BLaER1 (cell line): ENCODE measurements at regions not wholly inside any gene's neighbourhood (a gene's known extent, or its start where the extent isn't known, plus 50 kb on each side); places are given as distances from the start of the nearest gene placed in this dataset.
"Not testable (repeated sequence)": the region's sequence is repeated elsewhere in the genome, so short reads cannot be mapped to it uniquely, and the experiment has no call there.

Source experiments
- H3K27ac ChIP-seq: shearing (Covaris generic); formaldehyde crosslinking; 2 replicates; pipeline ENCODE4 v1.8.1; 2022
- H3K27me3 ChIP-seq: shearing (Covaris generic); formaldehyde crosslinking; 2 replicates; pipeline ENCODE4 v1.8.1; 2022
- H3K36me3 ChIP-seq: shearing (Covaris generic); formaldehyde crosslinking; 2 replicates; pipeline ENCODE4 v1.8.1; 2022
- H3K4me1 ChIP-seq: shearing (Covaris generic); formaldehyde crosslinking; 2 replicates; pipeline ENCODE4 v1.8.1; 2022
- H3K4me2 ChIP-seq: shearing (Covaris generic); formaldehyde crosslinking; 2 replicates; pipeline ENCODE4 v1.8.1; 2022
- H3K4me3 ChIP-seq: shearing (Covaris generic); formaldehyde crosslinking; 2 replicates; pipeline ENCODE4 v1.8.1; 2022
- H3K9ac ChIP-seq: shearing (Covaris generic); formaldehyde crosslinking; 2 replicates; pipeline ENCODE4 v1.8.1; 2022
- H3K9me3 ChIP-seq: shearing (Covaris generic); formaldehyde crosslinking; 2 replicates; pipeline ENCODE4 v1.8.1; 2022
- H4K20me1 ChIP-seq: shearing (Covaris generic); formaldehyde crosslinking; 2 replicates; pipeline ENCODE4 v1.8.1; 2022
- Cebpa-rat ChIP-seq: shearing (Covaris generic); IDR thresholded peaks from 2 replicates; pipeline ENCODE4 v1.8.1; 2022

GRCh38 chr11:26928582-26928981 is 65.3 kb upstream of the FIBIN start:
- no peaks in the 10 kb centered on the region for H3K27me3 ChIP-seq
- H3K4me3 ChIP-seq, result no peak overlapping the region
- no peak for TF ChIP-seq Cebpa-rat
- H3K9ac ChIP-seq, result no peak overlapping the region
- H3K4me1 ChIP-seq, result no peaks in the 10 kb centered on the region
- H3K27ac ChIP-seq, result no peak overlapping the region
- no peaks in the 10 kb centered on the region for H4K20me1 ChIP-seq
- H3K36me3 ChIP-seq, result no peaks in the 10 kb centered on the region
- no peaks in the 10 kb centered on the region for H3K9me3 ChIP-seq
- H3K4me2 ChIP-seq, result no peak overlapping the region

- TF ChIP-seq Cebpa-rat, result no peak
- H3K27ac ChIP-seq, result no peak overlapping the region
- H3K4me1 ChIP-seq, result no peaks in the 10 kb centered on the region
- H3K4me2 ChIP-seq, result no peak overlapping the region
- H3K9me3 ChIP-seq, result no peaks in the 10 kb centered on the region
- no peak overlapping the region for H3K4me3 ChIP-seq
- no peaks in the 10 kb centered on the region for H3K27me3 ChIP-seq
- no peak overlapping the region for H3K9ac ChIP-seq
- H4K20me1 ChIP-seq, result no peaks in the 10 kb centered on the region
- no peaks in the 10 kb centered on the region for H3K36me3 ChIP-seq
Measured at GRCh38 chr11:26929806-26930517, 64.0 kb upstream of the FIBIN start.

DNA sequence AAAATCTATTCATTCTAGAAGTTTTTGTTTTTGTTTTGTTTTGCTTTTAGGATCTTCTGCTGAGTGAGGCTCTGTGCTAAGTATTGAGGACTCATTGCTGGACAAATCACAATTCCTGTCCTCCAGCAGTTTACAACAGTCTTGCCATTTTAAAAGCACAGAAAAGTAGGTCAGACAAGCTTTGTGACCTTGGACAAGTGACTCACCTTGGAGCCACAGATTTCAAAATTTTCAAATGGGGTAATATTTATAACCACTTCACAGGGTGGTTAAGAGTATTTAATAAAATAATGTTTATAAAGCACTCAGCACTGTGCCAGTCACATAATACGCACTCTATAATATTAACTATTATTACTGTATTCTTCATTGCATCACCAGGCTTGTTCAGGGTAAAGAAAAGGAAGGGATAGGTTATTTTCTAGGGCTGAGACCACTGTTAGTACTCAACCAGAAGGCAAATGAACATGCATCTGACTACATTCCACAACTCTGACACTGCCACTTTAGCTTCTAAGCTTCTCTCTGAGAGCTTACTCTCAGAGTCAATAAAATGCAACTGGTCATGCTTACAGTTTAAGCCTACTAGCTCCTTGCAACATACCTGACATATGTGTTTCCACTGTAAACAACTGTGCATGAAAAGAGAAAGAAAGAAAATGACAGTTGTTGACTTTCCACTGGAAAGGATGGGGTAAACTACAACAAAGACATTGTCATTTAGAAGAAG is 63.2 kb upstream of the FIBIN start:
- no peaks in the 10 kb centered on the region for H3K36me3 ChIP-seq
- no peak overlapping the region for H3K4me2 ChIP-seq
- H4K20me1 ChIP-seq, result no peaks in the 10 kb centered on the region
- no peak overlapping the region for H3K27ac ChIP-seq
- H3K27me3 ChIP-seq, result no peaks in the 10 kb centered on the region
- H3K9ac ChIP-seq, result no peak overlapping the region
- no peaks in the 10 kb centered on the region for H3K9me3 ChIP-seq
- no peak overlapping the region for H3K4me3 ChIP-seq
- no peaks in the 10 kb centered on the region for H3K4me1 ChIP-seq
- TF ChIP-seq Cebpa-rat, result no peak

GRCh38 chr11:26931248-26931631 is 62.7 kb upstream of the FIBIN start:
- Histone ChIP-seq H3K4me2 (no peak overlapping the region), H3K27ac (no peak overlapping the region), H4K20me1 (no peaks in the 10 kb centered on the region), H3K27me3 (no peaks in the 10 kb centered on the region), H3K9ac (no peak overlapping the region), H3K36me3 (no peaks in the 10 kb centered on the region), H3K9me3 (no peaks in the 10 kb centered on the region), H3K4me1 (no peaks in the 10 kb centered on the region), H3K4me3 (no peak overlapping the region)
- no peak for TF ChIP-seq Cebpa-rat

DNA sequence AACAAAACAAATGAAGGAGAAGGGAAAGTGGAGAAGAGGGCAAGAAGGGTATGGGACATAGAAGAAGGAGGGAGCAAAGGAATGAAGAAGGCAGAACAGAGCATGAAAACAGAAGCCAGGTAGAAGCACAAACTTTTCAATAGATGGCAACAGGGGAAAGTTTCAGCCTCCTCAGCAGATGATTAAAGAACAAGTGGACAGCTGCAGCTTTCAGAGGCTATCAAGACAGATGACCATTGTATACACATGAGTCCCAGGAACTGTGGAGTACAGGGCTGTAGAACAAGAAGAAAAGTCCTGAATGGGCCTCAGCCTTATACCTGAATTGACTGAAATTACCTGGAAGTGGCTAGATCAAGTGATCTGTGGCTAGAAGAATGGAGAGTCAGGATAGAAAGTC is 62.0 kb upstream of the FIBIN start:
- Histone ChIP-seq H3K27ac (no peak overlapping the region), H3K4me1 (no peaks in the 10 kb centered on the region), H3K4me3 (no peak overlapping the region), H4K20me1 (no peaks in the 10 kb centered on the region), H3K36me3 (no peaks in the 10 kb centered on the region), H3K9ac (no peak overlapping the region), H3K27me3 (no peaks in the 10 kb centered on the region), H3K9me3 (no peaks in the 10 kb centered on the region), H3K4me2 (no peak overlapping the region)
- no peak for TF ChIP-seq Cebpa-rat

DNA sequence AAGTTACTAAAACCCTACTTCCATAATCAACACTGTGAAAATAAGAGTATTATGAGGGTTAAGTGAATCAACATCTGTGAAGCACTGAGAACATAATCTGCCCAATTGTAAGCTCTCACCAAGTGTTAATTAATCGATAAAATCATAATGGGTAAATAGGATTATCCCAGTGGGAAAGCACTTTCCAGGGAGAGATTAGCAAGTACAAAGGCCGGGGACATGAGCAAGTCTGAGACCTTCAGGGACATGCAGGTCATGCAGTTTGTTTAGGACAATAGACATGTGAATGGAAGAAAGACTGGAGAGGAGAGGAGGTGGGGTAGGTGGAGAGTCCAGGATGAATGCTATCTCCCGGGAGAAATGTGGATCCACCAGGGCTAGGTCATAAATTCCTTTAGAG is 57.8 kb upstream of the FIBIN start:
- H3K27ac ChIP-seq, result no peak overlapping the region
- H3K4me2 ChIP-seq, result no peak overlapping the region
- H3K4me1 ChIP-seq, result no peaks in the 10 kb centered on the region
- H3K4me3 ChIP-seq, result no peak overlapping the region
- H4K20me1 ChIP-seq, result no peaks in the 10 kb centered on the region
- H3K27me3 ChIP-seq, result no peaks in the 10 kb centered on the region
- no peak for TF ChIP-seq Cebpa-rat
- no peaks in the 10 kb centered on the region for H3K9me3 ChIP-seq
- no peak overlapping the region for H3K9ac ChIP-seq
- H3K36me3 ChIP-seq, result no peaks in the 10 kb centered on the region

DNA sequence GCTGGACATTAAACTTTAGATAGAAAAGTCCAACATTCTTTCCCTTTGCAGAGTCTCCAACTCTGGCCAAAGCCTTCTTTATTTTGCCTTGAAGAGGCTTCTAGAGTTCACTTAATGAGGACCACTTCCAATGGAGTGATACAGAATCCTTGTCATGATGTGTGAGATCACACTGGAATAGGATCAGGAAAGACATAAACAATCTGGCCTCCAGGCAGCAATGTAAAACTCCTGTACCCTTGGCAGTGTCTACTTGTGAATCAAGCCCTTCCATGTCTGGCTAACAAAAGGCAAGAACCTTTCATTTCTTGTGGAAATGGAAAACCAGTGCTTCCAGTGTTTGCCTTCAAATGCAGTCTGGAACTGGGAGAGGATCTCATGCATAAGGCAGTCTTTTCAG is 56.5 kb upstream of the FIBIN start:
- Histone ChIP-seq H3K4me3 (no peak overlapping the region), H3K36me3 (no peaks in the 10 kb centered on the region), H3K27ac (no peak overlapping the region), H3K9ac (no peak overlapping the region), H4K20me1 (no peaks in the 10 kb centered on the region), H3K9me3 (no peaks in the 10 kb centered on the region), H3K4me2 (no peak overlapping the region), H3K27me3 (no peaks in the 10 kb centered on the region), H3K4me1 (no peaks in the 10 kb centered on the region)
- no peak for TF ChIP-seq Cebpa-rat

DNA sequence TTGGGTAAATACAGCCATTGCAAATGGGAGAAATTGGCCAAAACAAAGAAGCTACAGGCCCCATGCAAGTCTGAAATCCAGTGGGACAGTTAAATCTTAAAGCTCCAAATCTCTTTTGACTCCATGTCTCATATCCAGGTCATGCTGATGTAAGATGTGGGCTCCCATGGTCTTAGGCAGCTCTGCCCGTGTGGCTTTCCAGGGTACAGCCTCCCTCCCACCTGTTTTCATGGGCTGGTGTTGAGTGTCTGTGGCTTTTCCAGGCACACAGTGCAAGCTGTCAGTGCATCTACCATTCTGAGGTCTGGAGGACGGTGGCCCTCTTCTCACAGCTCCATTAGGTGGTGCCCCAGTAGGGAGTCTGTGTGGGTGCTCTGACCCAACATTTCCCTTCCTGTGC is 53.4 kb upstream of the FIBIN start:
- H3K4me2 ChIP-seq, H3K4me3 ChIP-seq, H3K36me3 ChIP-seq, H3K27me3 ChIP-seq, H3K4me1 ChIP-seq, H3K9me3 ChIP-seq, H4K20me1 ChIP-seq, H3K27ac ChIP-seq, H3K9ac ChIP-seq: not testable (repeated sequence)

GRCh38 chr11:26942356-26942755 is 51.6 kb upstream of the FIBIN start:
- Histone ChIP-seq H3K4me3 (no peak overlapping the region), H3K4me2 (no peak overlapping the region), H3K36me3 (no peaks in the 10 kb centered on the region), H4K20me1 (no peaks in the 10 kb centered on the region), H3K27me3 (no peaks in the 10 kb centered on the region), H3K9ac (no peak overlapping the region), H3K4me1 (no peaks in the 10 kb centered on the region), H3K9me3 (no peaks in the 10 kb centered on the region), H3K27ac (no peak overlapping the region)
- TF ChIP-seq Cebpa-rat, result no peak

- H3K9me3 ChIP-seq, result no peaks in the 10 kb centered on the region
- no peak overlapping the region for H3K4me2 ChIP-seq
- no peak for TF ChIP-seq Cebpa-rat
- H3K27ac ChIP-seq, result no peak overlapping the region
- no peaks in the 10 kb centered on the region for H3K4me1 ChIP-seq
- no peak overlapping the region for H3K4me3 ChIP-seq
- no peak overlapping the region for H3K9ac ChIP-seq
- no peaks in the 10 kb centered on the region for H3K36me3 ChIP-seq
- H4K20me1 ChIP-seq, result no peaks in the 10 kb centered on the region
- no peaks in the 10 kb centered on the region for H3K27me3 ChIP-seq
Measured at GRCh38 chr11:26943636-26944035, 50.3 kb upstream of the FIBIN start.
